H1 (cell line): ENCODE measurements at regions not wholly inside any gene's neighbourhood (a gene's known extent, or its start where the extent isn't known, plus 50 kb on each side); places are given as distances from the start of the nearest gene placed in this dataset.

Source experiments
- CTCF ChIA-PET: fragments of 300-600 bp; sonication (Branson Sonifier 250); formaldehyde crosslinking; loops from one replicate; lab custom pipeline; 2021; ENCODE audit not compliant: partially characterized antibody; lab: Charles Lee
- POLR2A ChIA-PET: fragments of 300-600 bp; sonication (Branson Sonifier 250); formaldehyde crosslinking; loops from one replicate; lab custom pipeline; 2021; ENCODE audit warnings: inconsistent platforms; ENCODE audit not compliant: partially characterized antibody; lab: Charles Lee
- DNase-seq, 2 experiments: peaks; one replicate each; pipeline versions ENCODE4 v3.0.0 to v3.0.0-alpha.2; 2010 to 2022; ENCODE audit warnings: low spot score in 2 of 2, low read depth in 1 of 2, mixed read lengths in 1 of 2
- FAIRE-seq: peaks from 2 replicates; lab custom pipeline; 2011; peaks lifted over from hg19 to GRCh38; lab: Jason Lieb, UNC
- H2AFZ ChIP-seq: 2 replicates; pipeline ENCODE4 v1.8.1; 2012; ENCODE audit warnings: low read length, inconsistent platforms
- H2AK5ac ChIP-seq: 2 replicates; pipeline ENCODE4 v1.6.1; 2013; ENCODE audit warnings: low read depth, low read length
- H2BK120ac ChIP-seq: replicated peaks from 2 replicates; pipeline ENCODE3; 2013; ENCODE audit warnings: low read depth, low read length, inconsistent platforms
- H2BK12ac ChIP-seq: 2 replicates; pipeline ENCODE4 v1.6.1; 2013; ENCODE audit warnings: low read depth, low read length
- H2BK15ac ChIP-seq: 2 replicates; pipeline ENCODE4 v1.6.1; 2013; ENCODE audit warnings: low read length
- H2BK20ac ChIP-seq: 2 replicates; pipeline ENCODE4 v1.6.1; 2013; ENCODE audit warnings: low read length
- H2BK5ac ChIP-seq: 2 replicates; pipeline ENCODE4 v1.6.1; 2013; ENCODE audit warnings: low read depth, low read length
- H3K14ac ChIP-seq: 2 replicates; pipeline ENCODE4 v1.6.1; 2013; ENCODE audit warnings: inconsistent platforms; ENCODE audit not compliant: insufficient read length
- H3K18ac ChIP-seq: 2 replicates; pipeline ENCODE4 v1.6.1; 2013; ENCODE audit warnings: low read length; ENCODE audit errors: extremely low read depth
- H3K23ac ChIP-seq: 2 replicates; pipeline ENCODE4 v1.6.1; 2013; ENCODE audit warnings: inconsistent platforms; ENCODE audit not compliant: insufficient read length
- H3K23me2 ChIP-seq: 2 replicates; pipeline ENCODE4 v1.6.1; 2013; ENCODE audit warnings: low read depth, low read length
- H3K27ac ChIP-seq: 2 replicates; pipeline ENCODE4 v1.6.1; 2011; ENCODE audit warnings: low read depth, low read length, inconsistent platforms
- H3K27me3 ChIP-seq, 4 experiments: replicated peaks in 1 of 4; 1 replicate in 1 of 4; 2 replicates in 3 of 4; pipeline versions ENCODE4 v1.6.1 to v1.8.1; 2011 to 2013; ENCODE audit warnings: low read length in 3 of 4, mild to moderate bottlenecking in 3 of 4, inconsistent platforms in 2 of 4, mixed read lengths in 2 of 4, moderate library complexity in 1 of 4; ENCODE audit not compliant: control insufficient read depth in 3 of 4, insufficient read depth in 3 of 4; ENCODE audit errors: extremely low read depth in 1 of 4
- H3K36me3 ChIP-seq, 4 experiments: 2 replicates each; pipeline versions ENCODE4 v1.6.1 to v1.8.1; 2011 to 2013; ENCODE audit warnings: mild to moderate bottlenecking in 4 of 4, low read length in 3 of 4, moderate library complexity in 2 of 4, control low read depth in 1 of 4, inconsistent platforms in 1 of 4; ENCODE audit not compliant: insufficient read depth in 4 of 4, control insufficient read depth in 2 of 4
- H3K4ac ChIP-seq: replicated peaks from 2 replicates; pipeline ENCODE3; 2013; ENCODE audit warnings: low read length, low read depth, mixed read lengths, inconsistent platforms; ENCODE audit not compliant: insufficient read length
- H3K4me1 ChIP-seq, 4 experiments: replicated peaks in 1 of 4; 1 replicate in 1 of 4; 2 replicates in 3 of 4; pipeline versions ENCODE4 v1.6.1 to v1.8.1; 2011 to 2013; ENCODE audit warnings: low read length in 3 of 4, inconsistent platforms in 2 of 4, mixed read lengths in 1 of 4; ENCODE audit not compliant: insufficient read depth in 4 of 4, control insufficient read depth in 3 of 4
- H3K4me2 ChIP-seq, 2 experiments: 2 replicates each; pipeline versions ENCODE4 v1.6.1 to v1.8.1; 2011 to 2013; ENCODE audit warnings: low read depth in 2 of 2, low read length in 2 of 2, control low read depth in 1 of 2, inconsistent platforms in 1 of 2, mild to moderate bottlenecking in 1 of 2; ENCODE audit not compliant: insufficient read depth in 1 of 2
- H3K4me3 ChIP-seq, 4 experiments: fragments of 200-600, 300-600 bp in 1 of 4; sonication (generic), shearing (Covaris generic), sonication (Bioruptor Twin) in 1 of 4; 2 replicates each; pipeline versions ENCODE4 v1.5.1 to v1.8.1; 2011 to 2016; ENCODE audit warnings: low read length in 4 of 4, low read depth in 3 of 4, control low read depth in 2 of 4, inconsistent platforms in 2 of 4, mild to moderate bottlenecking in 2 of 4, mixed read lengths in 1 of 4, moderate library complexity in 1 of 4; ENCODE audit not compliant: insufficient read depth in 2 of 4; ENCODE audit errors: extremely low read depth in 1 of 4
- H3K56ac ChIP-seq: replicated peaks from 2 replicates; pipeline ENCODE3; 2013; ENCODE audit warnings: low read depth, mild to moderate bottlenecking, mixed read lengths, low read length, inconsistent platforms; ENCODE audit not compliant: insufficient read length
- H3K79me1 ChIP-seq: 2 replicates; pipeline ENCODE4 v1.6.1; 2013; ENCODE audit warnings: low read depth, low read length, control low read depth
- H3K79me2 ChIP-seq, 2 experiments: 2 replicates each; pipeline versions ENCODE4 v1.6.1 to v1.8.1; 2012 to 2013; ENCODE audit warnings: low read length in 2 of 2, mild to moderate bottlenecking in 2 of 2, inconsistent platforms in 1 of 2; ENCODE audit not compliant: insufficient read depth in 2 of 2, control insufficient read depth in 1 of 2
- H3K9ac ChIP-seq, 4 experiments: replicated peaks in 1 of 4; 1 replicate in 1 of 4; 2 replicates in 3 of 4; pipeline versions ENCODE4 v1.6.1 to v1.8.1; 2011 to 2013; ENCODE audit warnings: low read depth in 3 of 4, low read length in 3 of 4, control low read depth in 2 of 4, mild to moderate bottlenecking in 2 of 4, moderate library complexity in 2 of 4, inconsistent platforms in 1 of 4; ENCODE audit errors: extremely low read depth in 1 of 4
- H3K9me3 ChIP-seq, 2 experiments: 2 replicates each; pipeline versions ENCODE4 v1.6.1 to v1.8.1; 2012 to 2013; ENCODE audit warnings: mild to moderate bottlenecking in 2 of 2, moderate library complexity in 2 of 2, control low read depth in 1 of 2, inconsistent platforms in 1 of 2, low read depth in 1 of 2, low read length in 1 of 2, mixed read lengths in 1 of 2; ENCODE audit not compliant: insufficient read depth in 2 of 2
- H4K20me1 ChIP-seq, 2 experiments: replicated peaks in 1 of 2; 2 replicates each; pipeline versions ENCODE3 to v1.8.1; 2011 to 2013; ENCODE audit warnings: inconsistent platforms in 2 of 2, low read length in 2 of 2, mild to moderate bottlenecking in 1 of 2; ENCODE audit not compliant: insufficient read depth in 2 of 2, control insufficient read depth in 1 of 2
- H4K5ac ChIP-seq: 2 replicates; pipeline ENCODE4 v1.6.1; 2013; ENCODE audit warnings: low read length, low read depth, mixed read lengths, inconsistent platforms; ENCODE audit not compliant: insufficient read length
- H4K8ac ChIP-seq: 2 replicates; pipeline ENCODE4 v1.8.0; 2013; ENCODE audit warnings: mild to moderate bottlenecking, moderate library complexity, low read length, inconsistent platforms; ENCODE audit not compliant: insufficient read depth; ENCODE audit errors: extremely low read depth
- H4K91ac ChIP-seq: replicated peaks from 2 replicates; pipeline ENCODE3; 2013; ENCODE audit warnings: low read length, mixed read lengths, inconsistent platforms; ENCODE audit not compliant: insufficient read length
- ATF2 ChIP-seq: IDR thresholded peaks from 2 replicates; pipeline ENCODE4 v1.6.1; 2012; ENCODE audit warnings: low read length, inconsistent platforms
- CTCF ChIP-seq, 3 experiments: IDR thresholded peaks; 1 replicate in 2 of 3; 2 replicates in 1 of 3; pipeline versions ENCODE4 v1.5.1 to v1.6.1; 2011; ENCODE audit warnings: low read length in 3 of 3, mild to moderate bottlenecking in 3 of 3, inconsistent platforms in 2 of 3, low read depth in 1 of 3, moderate library complexity in 1 of 3; ENCODE audit not compliant: insufficient read depth in 1 of 3; ENCODE audit errors: control extremely low read depth in 1 of 3
- KDM1A ChIP-seq: fragments of 200-600, 300-600 bp; sonication (generic); IDR thresholded peaks from 2 replicates; pipeline ENCODE4 v1.7.1; 2016; ENCODE audit warnings: mild to moderate bottlenecking, low read length, borderline replicate concordance
- KDM5A ChIP-seq: fragments of 200-600 bp; IDR thresholded peaks from 2 replicates; pipeline ENCODE4 v1.7.1; 2012; ENCODE audit warnings: mild to moderate bottlenecking, low read length, inconsistent platforms, mixed read lengths
- RXRA ChIP-seq: IDR thresholded peaks from 2 replicates; pipeline ENCODE4 v1.6.1; 2011; ENCODE audit warnings: low read depth, mild to moderate bottlenecking, low read length, moderate library complexity; ENCODE audit not compliant: insufficient read depth
- SIRT6 ChIP-seq: IDR thresholded peaks from one replicate; pipeline ENCODE4 v1.7.1; 2012; ENCODE audit warnings: low read length, inconsistent platforms
- TBP ChIP-seq: IDR thresholded peaks from 2 replicates; pipeline ENCODE4 v1.6.1; 2011; ENCODE audit warnings: low read depth, low read length, improper control_type of control experiment
- USF2 ChIP-seq: IDR thresholded peaks from 2 replicates; pipeline ENCODE4 v1.6.1; 2011; ENCODE audit warnings: low read length, improper control_type of control experiment
- WGBS, 2 experiments: shearing (Covaris generic) in 1 of 2; methylation state at CpG; one replicate each; pipeline versions ENCODE4 v1.1.6 to v1.1.7; 2013 to 2015; ENCODE audit warnings: low lambda C conversion rate in 2 of 2, mixed read lengths in 2 of 2, inconsistent platforms in 1 of 2, low coverage in 1 of 2, missing lambda C conversion rate in 1 of 2; ENCODE audit not compliant: insufficient replicate concordance in 2 of 2, insufficient coverage in 1 of 2, insufficient read length in 1 of 2; ENCODE audit errors: extremely low coverage in 1 of 2, missing lambda C conversion rate in 1 of 2; 5-methylcytosine and 5-hydroxymethylcytosine counted together

- no peak overlapping the region for H4K5ac ChIP-seq
- H2BK120ac ChIP-seq = no peak overlapping the region
- H3K27me3 ChIP-seq = no peaks in the 10 kb centered on the region
- H2AFZ ChIP-seq = no peak overlapping the region
- H3K79me1 ChIP-seq = no peaks in the 10 kb centered on the region
- H3K4ac ChIP-seq = no peak overlapping the region
- no peak overlapping the region for H3K4me3 ChIP-seq
- no peaks in the 10 kb centered on the region for H3K23me2 ChIP-seq
- H3K18ac ChIP-seq = no peak overlapping the region
- no peak overlapping the region for H2BK20ac ChIP-seq
- no peak overlapping the region for H4K91ac ChIP-seq
- H2BK15ac ChIP-seq = no peak overlapping the region
- FAIRE-seq (no peak), DNase-seq (no peak)
- 83% methylated on average over 7 of the region's 7 CpGs; no CpG with 5 or more reads in 1 of the 2 experiments for WGBS, 2 experiments
- H3K27ac ChIP-seq = no peak overlapping the region
- H3K23ac ChIP-seq = no peak overlapping the region
- no peak overlapping the region for H2BK12ac ChIP-seq
- H3K14ac ChIP-seq = no peak overlapping the region
- H3K36me3 ChIP-seq = no peaks in the 10 kb centered on the region
- H3K9ac ChIP-seq = no peak overlapping the region
- no peak overlapping the region for H2BK5ac ChIP-seq
- H3K9me3 ChIP-seq = no peaks in the 10 kb centered on the region
- H3K56ac ChIP-seq = no peak overlapping the region
- no peak overlapping the region for H4K8ac ChIP-seq
- no peak overlapping the region for H2AK5ac ChIP-seq
- CTCF ChIA-PET = no interaction called here
- H3K79me2 ChIP-seq = no peaks in the 10 kb centered on the region
- H3K4me1 ChIP-seq = no peaks in the 10 kb centered on the region
- H3K4me2 ChIP-seq = no peak overlapping the region
- POLR2A ChIA-PET = no interaction called here
- H4K20me1 ChIP-seq = no peaks in the 10 kb centered on the region
- no peak for TF ChIP-seq USF2
- no peak for TF ChIP-seq TBP
- TF ChIP-seq RXRA = no peak
- no peak for TF ChIP-seq KDM1A
- TF ChIP-seq CTCF (IDR thresholded peaks at IDR 0.05; ENCODE audit: control extremely low read depth in 1 of 3, insufficient read depth in 1 of 3, low read depth in 1 of 3, low read length in 3 of 3) = no peak
- no peak for TF ChIP-seq ATF2
- TF ChIP-seq KDM5A = no peak
- no peak for TF ChIP-seq SIRT6
Observed at GRCh38 chr7:109549471-109550193, 980.0 kb downstream of the DNAJB9 start.
